Fibroblast of mammary gland (primary cell): ENCODE measurements at regions not wholly inside any gene's neighbourhood (a gene's known extent, or its start where the extent isn't known, plus 50 kb on each side); places are given as distances from the start of the nearest gene placed in this dataset.

Experiments used
- DNase-seq: peaks from one replicate; pipeline ENCODE4 v3.0.0-alpha.2; 2010; ENCODE audit warnings: low read depth
- H3K4me3 ChIP-seq: 2 replicates; pipeline ENCODE4 v1.5.1; 2011; ENCODE audit warnings: low read depth, mild to moderate bottlenecking, low read length, moderate library complexity; ENCODE audit not compliant: control insufficient read depth
- CTCF ChIP-seq: conservative IDR thresholded peaks from 2 replicates; pipeline ENCODE4 v1.5.1; 2011; ENCODE audit warnings: low read depth, low read length, inconsistent platforms; ENCODE audit not compliant: control insufficient read depth, insufficient read depth

GRCh38 chr13:44873461-44873860 lies 115.8 kb downstream of the NUFIP1 start:
- no peak for DNase-seq
- no peak for TF ChIP-seq CTCF
- H3K4me3 ChIP-seq, result no peak overlapping the region

GRCh38 chr13:44872751-44873150 lies 116.5 kb downstream of the NUFIP1 start:
- DNase-seq, result no peak
- no peak for TF ChIP-seq CTCF
- no peak overlapping the region for H3K4me3 ChIP-seq

GRCh38 chr13:44870456-44870929 lies 118.8 kb downstream of the NUFIP1 start:
- no peak for TF ChIP-seq CTCF
- no peak for DNase-seq
- H3K4me3 ChIP-seq, result no peak overlapping the region

- no peak for TF ChIP-seq CTCF
- no peak for DNase-seq
- no peak overlapping the region for H3K4me3 ChIP-seq
These were observed 120.1 kb downstream of the NUFIP1 start for GRCh38 chr13:44869167-44869566.

- H3K4me3 ChIP-seq, result no peak overlapping the region
- DNase-seq, result no peak
- no peak for TF ChIP-seq CTCF
These were observed 120.9 kb downstream of the NUFIP1 start for GRCh38 chr13:44868397-44868796.

GRCh38 chr13:44867825-44868224 lies 121.4 kb downstream of the NUFIP1 start:
- no peak for TF ChIP-seq CTCF
- no peak overlapping the region for H3K4me3 ChIP-seq
- no peak for DNase-seq

- DNase-seq, result no peak
- no peak for TF ChIP-seq CTCF
- no peak overlapping the region for H3K4me3 ChIP-seq
These were observed 122.8 kb downstream of the NUFIP1 start for GRCh38 chr13:44866411-44866911.
